KG1 (cell line): ENCODE measurements at regions not wholly inside any gene's neighbourhood (a gene's known extent, or its start where the extent isn't known, plus 50 kb on each side); places are given as distances from the start of the nearest gene placed in this dataset.

ENCODE experiments used
- DNase-seq: peaks from one replicate; lab custom pipeline; 2025; lab: John Stamatoyannopoulos, UW

- DNase-seq: no peak
These were observed 571.8 kb downstream of the QKI start for GRCh38 chr6:163986313-163986712.

GRCh38 chr6:163985710-163986109 lies 571.2 kb downstream of the QKI start:
- DNase-seq: no peak

GRCh38 chr6:163985040-163985439 lies 570.5 kb downstream of the QKI start:
- no peak for DNase-seq

- peak; percentile 34 for DNase-seq
These were observed 569.8 kb downstream of the QKI start for GRCh38 chr6:163984124-163984936.

- no peak for DNase-seq
These were observed 569.2 kb downstream of the QKI start for GRCh38 chr6:163983679-163984078.

GRCh38 chr6:163974322-163974721 lies 559.8 kb downstream of the QKI start:
- DNase-seq: no peak

- no peak for DNase-seq
These were observed 557.6 kb downstream of the QKI start for GRCh38 chr6:163971841-163972838.

- DNase-seq: no peak
These were observed 556.5 kb downstream of the QKI start for GRCh38 chr6:163970846-163971564.

- no peak for DNase-seq
These were observed 551.2 kb downstream of the QKI start for GRCh38 chr6:163965426-163966348.

GRCh38 chr6:163964789-163965188 lies 550.3 kb downstream of the QKI start:
- no peak for DNase-seq

- no peak for DNase-seq
These were observed 548.9 kb downstream of the QKI start for GRCh38 chr6:163963205-163964120.

- no peak for DNase-seq
These were observed 548.2 kb downstream of the QKI start for GRCh38 chr6:163962627-163963117.

- DNase-seq: no peak
These were observed 545.6 kb downstream of the QKI start for GRCh38 chr6:163960128-163960527.

GRCh38 chr6:163958646-163959045 lies 544.1 kb downstream of the QKI start:
- no peak for DNase-seq

GRCh38 chr6:163956571-163957407 lies 542.3 kb downstream of the QKI start:
- DNase-seq: peak; percentile 11

GRCh38 chr6:163955756-163956155 lies 541.2 kb downstream of the QKI start:
- no peak for DNase-seq

GRCh38 chr6:163955096-163955495 lies 540.6 kb downstream of the QKI start:
- DNase-seq: no peak

- no peak for DNase-seq
These were observed 539.7 kb downstream of the QKI start for GRCh38 chr6:163954088-163954775.
